ENCODE measurements at regions not wholly inside any gene's neighbourhood (a gene's known extent, or its start where the extent isn't known, plus 50 kb on each side); places are given as distances from the start of the nearest gene placed in this dataset.
"Not testable (repeated sequence)": the region's sequence is repeated elsewhere in the genome, so short reads cannot be mapped to it uniquely, and the experiment has no call there.

DNA sequence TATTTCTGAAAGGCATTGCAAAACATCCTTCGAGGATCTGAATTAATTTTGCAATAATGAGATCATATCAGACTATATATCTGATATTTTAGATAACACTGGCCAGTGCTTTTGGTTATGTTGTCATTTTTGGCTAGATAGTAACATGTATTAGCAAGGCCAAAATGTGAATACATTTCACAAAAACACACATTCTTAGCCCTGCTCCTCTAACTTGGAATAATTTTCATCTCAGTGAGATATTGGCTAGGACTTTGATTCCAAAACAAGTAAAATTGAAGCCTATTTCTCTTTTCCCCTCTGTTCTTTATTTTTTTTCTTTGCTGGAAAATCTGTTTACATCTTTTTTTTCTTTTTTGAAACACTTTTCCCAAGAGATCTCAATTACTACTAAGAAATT is 466.8 kb upstream of the CDH4 start:
- no peaks in the 10 kb centered on the region for H3K27me3 ChIP-seq (ENCODE audit: control insufficient read depth, insufficient read depth, low read length, poor library complexity, severe bottlenecking)
- H3K4me1 ChIP-seq (ENCODE audit: control insufficient read depth, insufficient read depth, low read length): no peaks in the 10 kb centered on the region
- 100% methylated on average over 1 of the region's 1 CpG; no CpG with 5 or more reads in 1 of the 2 experiments for WGBS, 2 experiments
- H3K36me3 ChIP-seq (ENCODE audit: control insufficient read depth, insufficient read depth, low read length): no peaks in the 10 kb centered on the region
- H3K27ac ChIP-seq (ENCODE audit: insufficient read depth, low read depth, low read length, poor library complexity, severe bottlenecking): no peak overlapping the region
- no peaks in the 10 kb centered on the region for H3K9me3 ChIP-seq (ENCODE audit: control insufficient read depth, low read length)
- H3K4me3 ChIP-seq (ENCODE audit: insufficient read depth, low read depth, low read length): no peak overlapping the region

DNA sequence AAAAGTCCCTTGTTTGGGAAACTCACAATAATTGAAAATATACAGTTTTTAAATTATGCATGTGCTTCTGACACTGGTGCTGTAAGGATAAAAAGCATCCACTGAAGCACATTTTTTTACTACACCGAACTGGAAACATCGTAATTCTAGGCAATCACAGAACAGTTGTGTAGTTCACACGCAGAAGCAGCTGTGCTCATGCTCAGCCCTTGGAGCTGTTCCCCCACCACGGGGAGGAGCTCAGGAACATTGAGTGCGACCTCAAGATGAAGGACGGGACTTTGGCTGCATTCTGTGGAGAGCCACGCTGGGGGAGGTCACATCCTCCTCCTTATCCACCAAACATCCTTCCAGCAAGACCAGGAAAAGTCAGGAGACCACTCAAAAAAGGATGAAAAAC is 466.3 kb upstream of the CDH4 start:
- Histone ChIP-seq H3K27ac (ENCODE audit: insufficient read depth, low read depth, low read length, poor library complexity, severe bottlenecking) (no peak overlapping the region), H3K36me3 (ENCODE audit: control insufficient read depth, insufficient read depth, low read length) (no peaks in the 10 kb centered on the region), H3K4me1 (ENCODE audit: control insufficient read depth, insufficient read depth, low read length) (no peaks in the 10 kb centered on the region), H3K27me3 (ENCODE audit: control insufficient read depth, insufficient read depth, low read length, poor library complexity, severe bottlenecking) (no peaks in the 10 kb centered on the region), H3K4me3 (ENCODE audit: insufficient read depth, low read depth, low read length) (no peak overlapping the region), H3K9me3 (ENCODE audit: control insufficient read depth, low read length) (no peaks in the 10 kb centered on the region)
- 84 to 89% methylated on average over 7 of the region's 7 CpGs for WGBS, 2 experiments

DNA sequence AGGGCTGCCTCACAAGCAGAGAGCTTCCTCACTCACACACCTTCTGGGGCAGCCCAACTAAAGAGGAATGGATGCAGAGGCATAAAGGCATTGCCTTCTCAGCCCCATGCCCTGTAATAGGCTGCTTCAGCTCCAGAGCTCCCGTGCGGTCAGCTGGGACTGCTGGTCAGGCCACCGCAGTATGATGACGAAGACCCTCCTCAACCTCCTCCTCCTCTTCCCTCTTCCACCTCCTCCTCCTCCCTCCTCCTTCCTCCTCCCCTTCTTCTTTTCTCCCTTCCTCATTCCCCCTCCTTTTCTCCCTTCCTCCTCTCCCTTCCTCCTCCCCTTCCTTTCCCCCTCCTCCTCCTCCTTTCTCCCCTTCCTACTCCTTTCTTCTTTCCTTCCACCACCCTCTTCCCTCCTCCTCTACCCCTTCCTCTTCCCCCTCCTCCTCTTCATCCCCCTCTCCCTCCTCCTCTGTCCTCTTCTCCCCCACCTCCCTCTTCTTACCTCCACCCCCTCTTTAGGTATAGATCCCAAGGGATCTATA is 465.3 kb upstream of the CDH4 start:
- no peaks in the 10 kb centered on the region for H3K36me3 ChIP-seq (ENCODE audit: control insufficient read depth, insufficient read depth, low read length)
- no peaks in the 10 kb centered on the region for H3K27me3 ChIP-seq (ENCODE audit: control insufficient read depth, insufficient read depth, low read length, poor library complexity, severe bottlenecking)
- H3K9me3 ChIP-seq (ENCODE audit: control insufficient read depth, low read length): no peaks in the 10 kb centered on the region
- 86 to 92% methylated on average over 4 of the region's 4 CpGs for WGBS, 2 experiments
- H3K4me1 ChIP-seq (ENCODE audit: control insufficient read depth, insufficient read depth, low read length): no peaks in the 10 kb centered on the region
- no peak overlapping the region for H3K27ac ChIP-seq (ENCODE audit: insufficient read depth, low read depth, low read length, poor library complexity, severe bottlenecking)
- no peak overlapping the region for H3K4me3 ChIP-seq (ENCODE audit: insufficient read depth, low read depth, low read length)

DNA sequence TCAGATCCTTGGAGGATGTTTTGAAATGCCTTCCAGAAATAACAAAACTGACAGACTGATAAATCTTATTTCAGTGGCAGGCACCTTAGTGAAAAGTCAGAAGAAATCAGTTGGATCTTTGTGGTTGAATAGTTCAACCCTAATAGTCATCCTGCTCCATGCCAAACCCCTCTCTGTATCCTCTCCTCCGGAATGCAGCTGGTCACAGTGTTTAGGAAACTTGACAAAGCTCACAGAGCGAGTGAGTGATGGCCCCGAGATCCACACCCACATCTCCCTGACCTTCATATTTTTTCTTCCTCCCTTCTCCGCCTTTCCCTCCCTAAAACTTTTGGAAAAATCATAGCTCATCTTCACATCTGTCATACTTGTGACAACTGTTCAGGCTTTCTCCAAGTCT is 464.8 kb upstream of the CDH4 start:
- no peaks in the 10 kb centered on the region for H3K27me3 ChIP-seq (ENCODE audit: control insufficient read depth, insufficient read depth, low read length, poor library complexity, severe bottlenecking)
- no peaks in the 10 kb centered on the region for H3K36me3 ChIP-seq (ENCODE audit: control insufficient read depth, insufficient read depth, low read length)
- no peaks in the 10 kb centered on the region for H3K4me1 ChIP-seq (ENCODE audit: control insufficient read depth, insufficient read depth, low read length)
- WGBS, 2 experiments: 74 to 78% methylated on average over 3 of the region's 4 CpGs
- no peak overlapping the region for H3K4me3 ChIP-seq (ENCODE audit: insufficient read depth, low read depth, low read length)
- H3K27ac ChIP-seq (ENCODE audit: insufficient read depth, low read depth, low read length, poor library complexity, severe bottlenecking): no peak overlapping the region
- H3K9me3 ChIP-seq (ENCODE audit: control insufficient read depth, low read length): no peaks in the 10 kb centered on the region

DNA sequence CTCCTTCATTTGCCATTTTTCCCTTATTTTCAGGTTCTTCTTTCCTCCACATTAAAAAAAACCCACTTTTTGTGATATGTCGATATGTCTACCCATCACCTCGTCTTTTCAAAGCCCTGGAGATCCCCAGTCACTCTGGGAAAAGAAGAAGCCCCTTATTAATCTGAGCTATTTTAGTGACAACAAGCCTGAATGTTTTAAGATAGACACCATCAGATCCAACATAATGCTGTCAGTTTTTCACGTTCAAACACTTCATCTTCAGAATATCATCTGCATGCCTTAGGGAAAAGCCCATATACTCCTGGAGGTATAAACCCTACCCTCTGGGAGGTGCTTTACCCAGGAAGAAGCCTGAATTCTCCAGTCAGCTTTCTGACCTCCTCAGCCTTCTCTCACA is 464.0 kb upstream of the CDH4 start:
- Histone ChIP-seq H3K27ac (ENCODE audit: insufficient read depth, low read depth, low read length, poor library complexity, severe bottlenecking) (no peak overlapping the region), H3K9me3 (ENCODE audit: control insufficient read depth, low read length) (no peaks in the 10 kb centered on the region), H3K36me3 (ENCODE audit: control insufficient read depth, insufficient read depth, low read length) (no peaks in the 10 kb centered on the region), H3K4me3 (ENCODE audit: insufficient read depth, low read depth, low read length) (no peak overlapping the region), H3K4me1 (ENCODE audit: control insufficient read depth, insufficient read depth, low read length) (no peaks in the 10 kb centered on the region), H3K27me3 (ENCODE audit: control insufficient read depth, insufficient read depth, low read length, poor library complexity, severe bottlenecking) (no peaks in the 10 kb centered on the region)
- 90 to 93% methylated on average over 3 of the region's 3 CpGs for WGBS, 2 experiments

DNA sequence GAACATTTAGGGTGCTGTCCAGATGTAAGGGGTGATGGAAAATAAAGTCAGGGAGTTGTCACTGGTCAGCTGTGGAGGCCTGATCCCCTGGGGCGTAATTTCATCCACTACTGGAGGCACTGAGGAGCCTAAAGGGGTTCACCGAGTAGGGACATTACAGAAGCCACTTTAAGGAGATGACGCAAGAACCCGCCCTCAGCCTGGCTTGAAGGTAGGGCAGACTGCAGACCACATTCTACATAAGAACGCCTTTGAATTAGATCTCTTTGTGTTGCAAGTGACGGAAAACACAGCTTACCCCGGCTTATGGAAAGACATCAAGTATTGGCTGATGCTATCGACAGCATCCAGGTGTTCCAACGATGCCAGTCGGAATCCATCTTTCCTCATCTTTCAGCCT is 462.7 kb upstream of the CDH4 start:
- H3K36me3 ChIP-seq (ENCODE audit: control insufficient read depth, insufficient read depth, low read length): no peaks in the 10 kb centered on the region
- WGBS, 2 experiments: 92 to 93% methylated on average over 10 of the region's 10 CpGs
- no peak overlapping the region for H3K4me3 ChIP-seq (ENCODE audit: insufficient read depth, low read depth, low read length)
- H3K27me3 ChIP-seq (ENCODE audit: control insufficient read depth, insufficient read depth, low read length, poor library complexity, severe bottlenecking): no peaks in the 10 kb centered on the region
- no peak overlapping the region for H3K27ac ChIP-seq (ENCODE audit: insufficient read depth, low read depth, low read length, poor library complexity, severe bottlenecking)
- H3K4me1 ChIP-seq (ENCODE audit: control insufficient read depth, insufficient read depth, low read length): no peaks in the 10 kb centered on the region
- no peaks in the 10 kb centered on the region for H3K9me3 ChIP-seq (ENCODE audit: control insufficient read depth, low read length)

DNA sequence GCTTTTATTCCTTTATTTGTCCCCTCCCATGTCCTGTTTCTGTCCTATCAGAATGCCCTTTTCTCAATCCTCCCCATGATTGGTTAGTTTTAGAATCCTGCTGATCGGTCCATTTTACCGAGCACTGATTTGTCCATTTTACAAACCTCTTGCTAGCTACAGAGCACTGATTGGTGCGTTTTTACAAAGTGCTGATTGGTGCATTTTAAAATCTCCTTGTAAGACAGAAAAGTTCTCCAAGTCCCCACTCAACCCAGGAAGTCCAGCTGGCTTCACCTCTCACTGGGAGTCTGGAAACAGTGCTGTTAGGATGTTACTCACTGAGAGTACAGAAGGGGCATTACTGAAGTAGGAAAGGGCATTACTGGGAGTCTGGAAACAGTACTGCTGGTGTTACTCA is 461.7 kb upstream of the CDH4 start:
- not testable (repeated sequence) for H3K27me3 ChIP-seq (ENCODE audit: control insufficient read depth, insufficient read depth, low read length, poor library complexity, severe bottlenecking); H3K9me3 ChIP-seq (ENCODE audit: control insufficient read depth, low read length); H3K27ac ChIP-seq (ENCODE audit: insufficient read depth, low read depth, low read length, poor library complexity, severe bottlenecking); H3K4me1 ChIP-seq (ENCODE audit: control insufficient read depth, insufficient read depth, low read length); H3K36me3 ChIP-seq (ENCODE audit: control insufficient read depth, insufficient read depth, low read length); H3K4me3 ChIP-seq (ENCODE audit: insufficient read depth, low read depth, low read length)
- 94 to 96% methylated on average over 3 of the region's 3 CpGs for WGBS, 2 experiments

DNA sequence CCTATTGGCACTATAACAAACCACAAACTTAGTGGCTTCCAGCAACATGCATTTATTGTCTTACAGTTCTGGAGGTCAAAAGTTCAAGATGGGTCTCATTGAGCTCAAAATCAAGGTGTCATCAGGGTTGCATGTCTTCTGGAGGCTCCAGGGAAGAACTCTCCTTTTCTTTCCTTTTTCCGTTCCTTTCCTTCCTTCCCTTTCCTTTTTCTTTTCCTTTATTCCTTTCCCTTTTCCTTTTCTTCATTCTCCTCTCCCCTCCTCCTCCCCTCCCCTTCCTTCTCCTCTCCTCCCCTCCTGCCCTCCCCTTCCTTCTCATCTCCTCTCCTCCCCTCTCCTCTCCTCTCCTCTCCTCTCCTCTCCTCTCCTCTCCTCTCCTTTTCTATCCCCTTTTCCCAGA is 460.2 kb upstream of the CDH4 start:
- Histone ChIP-seq H3K9me3 (ENCODE audit: control insufficient read depth, low read length) (no peaks in the 10 kb centered on the region), H3K4me3 (ENCODE audit: insufficient read depth, low read depth, low read length) (no peak overlapping the region), H3K36me3 (ENCODE audit: control insufficient read depth, insufficient read depth, low read length) (no peaks in the 10 kb centered on the region), H3K4me1 (ENCODE audit: control insufficient read depth, insufficient read depth, low read length) (no peaks in the 10 kb centered on the region), H3K27ac (ENCODE audit: insufficient read depth, low read depth, low read length, poor library complexity, severe bottlenecking) (no peak overlapping the region), H3K27me3 (ENCODE audit: control insufficient read depth, insufficient read depth, low read length, poor library complexity, severe bottlenecking) (no peaks in the 10 kb centered on the region)
- WGBS, 2 experiments: 95 to 96% methylated on average over 1 of the region's 1 CpG

DNA sequence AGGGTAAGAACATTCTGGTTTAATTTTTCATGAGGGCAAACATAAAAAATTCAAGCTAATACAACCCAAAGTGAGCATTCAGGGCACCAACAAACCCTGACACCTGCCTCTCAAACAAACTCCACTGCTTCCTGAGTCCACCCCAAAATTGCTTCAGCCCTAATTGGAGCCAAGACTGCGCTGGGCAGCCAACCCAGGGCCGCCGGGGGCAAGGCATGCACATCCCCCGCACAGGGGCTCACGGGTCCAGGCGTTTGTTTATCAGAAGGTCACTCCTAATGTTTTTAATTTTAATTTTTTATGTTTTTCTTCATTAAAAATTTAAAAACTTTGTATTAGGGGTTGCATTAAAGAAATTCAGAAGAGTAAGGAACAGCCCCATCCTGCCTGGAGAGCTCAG is 459.1 kb upstream of the CDH4 start:
- Histone ChIP-seq H3K36me3 (ENCODE audit: control insufficient read depth, insufficient read depth, low read length) (no peaks in the 10 kb centered on the region), H3K4me1 (ENCODE audit: control insufficient read depth, insufficient read depth, low read length) (no peaks in the 10 kb centered on the region), H3K27ac (ENCODE audit: insufficient read depth, low read depth, low read length, poor library complexity, severe bottlenecking) (no peak overlapping the region), H3K27me3 (ENCODE audit: control insufficient read depth, insufficient read depth, low read length, poor library complexity, severe bottlenecking) (no peaks in the 10 kb centered on the region), H3K9me3 (ENCODE audit: control insufficient read depth, low read length) (no peaks in the 10 kb centered on the region), H3K4me3 (ENCODE audit: insufficient read depth, low read depth, low read length) (no peak overlapping the region)
- WGBS, 2 experiments: 94 to 98% methylated on average over 5 to 6 of the region's 6 CpGs

DNA sequence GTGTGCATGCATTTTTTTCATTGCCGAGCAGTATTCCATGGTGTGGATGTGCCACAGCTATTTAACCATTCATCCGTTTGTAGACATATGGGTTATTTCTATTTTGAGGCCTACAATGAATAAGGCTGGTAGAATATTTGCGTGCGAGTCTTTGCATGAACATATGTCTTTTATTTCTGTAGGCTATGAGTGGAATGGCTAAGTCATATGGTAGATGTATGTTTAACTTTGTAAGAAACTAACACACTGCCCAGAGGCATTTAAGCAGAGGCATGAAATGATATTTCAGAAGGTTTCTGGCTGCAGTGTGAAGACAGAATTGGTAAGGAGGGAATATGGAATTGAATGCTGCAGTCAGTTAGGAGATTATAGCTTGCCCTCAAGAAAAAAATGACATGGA is 457.4 kb upstream of the CDH4 start:
- Histone ChIP-seq H3K36me3 (ENCODE audit: control insufficient read depth, insufficient read depth, low read length) (no peaks in the 10 kb centered on the region), H3K4me1 (ENCODE audit: control insufficient read depth, insufficient read depth, low read length) (no peaks in the 10 kb centered on the region), H3K27me3 (ENCODE audit: control insufficient read depth, insufficient read depth, low read length, poor library complexity, severe bottlenecking) (no peaks in the 10 kb centered on the region), H3K9me3 (ENCODE audit: control insufficient read depth, low read length) (no peaks in the 10 kb centered on the region), H3K4me3 (ENCODE audit: insufficient read depth, low read depth, low read length) (no peak overlapping the region), H3K27ac (ENCODE audit: insufficient read depth, low read depth, low read length, poor library complexity, severe bottlenecking) (no peak overlapping the region)
- 94 to 98% methylated on average over 4 of the region's 4 CpGs for WGBS, 2 experiments

DNA sequence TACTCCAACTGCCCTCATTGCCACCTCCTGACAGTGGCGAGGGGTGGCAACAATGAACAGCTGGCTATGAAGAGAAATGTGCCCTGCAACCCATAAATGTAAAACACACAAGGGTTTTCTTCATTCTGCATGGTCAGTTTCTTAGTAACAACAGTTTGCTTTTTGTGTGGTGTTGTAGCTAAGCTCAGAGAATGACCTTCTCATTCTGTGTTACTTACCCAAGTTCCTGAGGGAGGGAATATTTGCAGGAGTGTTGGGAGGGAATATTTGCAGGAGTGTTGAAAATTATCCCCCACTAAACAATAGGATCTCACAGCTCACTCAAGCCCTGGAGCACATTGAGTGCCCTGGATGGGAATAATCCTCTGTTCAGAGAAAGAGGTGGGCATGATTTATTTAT is 456.4 kb upstream of the CDH4 start:
- no peaks in the 10 kb centered on the region for H3K4me1 ChIP-seq (ENCODE audit: control insufficient read depth, insufficient read depth, low read length)
- no peaks in the 10 kb centered on the region for H3K9me3 ChIP-seq (ENCODE audit: control insufficient read depth, low read length)
- H3K4me3 ChIP-seq (ENCODE audit: insufficient read depth, low read depth, low read length): no peak overlapping the region
- no peaks in the 10 kb centered on the region for H3K27me3 ChIP-seq (ENCODE audit: control insufficient read depth, insufficient read depth, low read length, poor library complexity, severe bottlenecking)
- H3K36me3 ChIP-seq (ENCODE audit: control insufficient read depth, insufficient read depth, low read length): no peaks in the 10 kb centered on the region
- no peak overlapping the region for H3K27ac ChIP-seq (ENCODE audit: insufficient read depth, low read depth, low read length, poor library complexity, severe bottlenecking)
- WGBS, 2 experiments: 93 to 100% methylated on average over 1 of the region's 1 CpG
